ENCODE measurements at regions not wholly inside any gene's neighbourhood (a gene's known extent, or its start where the extent isn't known, plus 50 kb on each side); places are given as distances from the start of the nearest gene placed in this dataset.
"Not testable (repeated sequence)": the region's sequence is repeated elsewhere in the genome, so short reads cannot be mapped to it uniquely, and the experiment has no call there.

GRCh38 chr2:5629510-5629909 lies 62.7 kb upstream of the SOX11 start:
- TF ChIP-seq POLR2A (IDR thresholded peaks at IDR 0.05; ENCODE audit: low read length); GATA1 (IDR thresholded peaks at IDR 0.05; ENCODE audit: low read depth, low read length): not testable (repeated sequence)
